GM12874 (cell line): ENCODE measurements at regions not wholly inside any gene's neighbourhood (a gene's known extent, or its start where the extent isn't known, plus 50 kb on each side); places are given as distances from the start of the nearest gene placed in this dataset.

Source experiments
- TF ChIP-seq, protein P1 (sequence below): IDR thresholded peaks from 2 replicates; pipeline ENCODE4 v1.5.1; 2011; ENCODE audit warnings: low read depth, mild to moderate bottlenecking, control low read depth, low read length, moderate library complexity; ENCODE audit not compliant: insufficient read depth

DNA sequence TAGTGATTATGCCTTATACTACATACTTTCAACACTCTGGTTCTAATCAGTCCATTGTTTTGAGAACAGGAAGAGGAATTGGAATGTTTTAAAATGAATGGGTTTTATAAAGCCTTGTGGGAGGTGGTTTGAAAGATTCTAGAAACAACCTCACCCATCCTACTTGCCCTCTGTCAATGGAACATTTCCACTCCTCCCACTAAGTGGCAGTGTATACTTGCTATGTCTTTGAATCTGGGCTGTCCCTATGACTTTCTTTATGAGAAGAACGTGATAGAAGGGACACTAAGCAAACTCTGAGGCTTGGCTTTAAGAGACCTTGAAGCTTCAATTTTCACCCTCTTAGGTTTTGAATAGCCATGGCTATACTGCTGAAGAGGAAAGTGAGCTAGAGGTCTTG lies 611.2 kb downstream of the PPP4R3C start:
- TF ChIP-seq, protein P1, sequence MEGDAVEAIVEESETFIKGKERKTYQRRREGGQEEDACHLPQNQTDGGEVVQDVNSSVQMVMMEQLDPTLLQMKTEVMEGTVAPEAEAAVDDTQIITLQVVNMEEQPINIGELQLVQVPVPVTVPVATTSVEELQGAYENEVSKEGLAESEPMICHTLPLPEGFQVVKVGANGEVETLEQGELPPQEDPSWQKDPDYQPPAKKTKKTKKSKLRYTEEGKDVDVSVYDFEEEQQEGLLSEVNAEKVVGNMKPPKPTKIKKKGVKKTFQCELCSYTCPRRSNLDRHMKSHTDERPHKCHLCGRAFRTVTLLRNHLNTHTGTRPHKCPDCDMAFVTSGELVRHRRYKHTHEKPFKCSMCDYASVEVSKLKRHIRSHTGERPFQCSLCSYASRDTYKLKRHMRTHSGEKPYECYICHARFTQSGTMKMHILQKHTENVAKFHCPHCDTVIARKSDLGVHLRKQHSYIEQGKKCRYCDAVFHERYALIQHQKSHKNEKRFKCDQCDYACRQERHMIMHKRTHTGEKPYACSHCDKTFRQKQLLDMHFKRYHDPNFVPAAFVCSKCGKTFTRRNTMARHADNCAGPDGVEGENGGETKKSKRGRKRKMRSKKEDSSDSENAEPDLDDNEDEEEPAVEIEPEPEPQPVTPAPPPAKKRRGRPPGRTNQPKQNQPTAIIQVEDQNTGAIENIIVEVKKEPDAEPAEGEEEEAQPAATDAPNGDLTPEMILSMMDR, result no peak

DNA sequence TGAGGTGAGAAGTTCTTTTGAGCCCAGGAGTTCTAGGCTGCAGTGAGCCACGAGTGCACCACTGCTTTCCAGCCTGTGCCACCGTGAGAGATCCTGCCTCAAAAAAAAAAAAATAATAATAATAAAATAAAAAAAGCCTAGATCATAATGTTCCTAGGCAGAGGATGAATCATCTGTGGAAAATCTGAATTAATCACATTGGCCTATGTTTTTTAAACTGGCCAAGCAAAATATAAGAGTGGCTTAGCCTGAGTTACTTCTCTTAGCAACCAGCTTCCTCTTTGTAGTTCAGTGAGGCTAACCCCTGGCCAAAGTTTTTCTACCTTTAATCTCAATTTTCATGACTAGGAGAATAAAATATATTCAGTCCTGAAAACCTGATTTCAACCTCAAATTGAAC lies 614.6 kb downstream of the PPP4R3C start:
- TF ChIP-seq, protein P1, result no peak

DNA sequence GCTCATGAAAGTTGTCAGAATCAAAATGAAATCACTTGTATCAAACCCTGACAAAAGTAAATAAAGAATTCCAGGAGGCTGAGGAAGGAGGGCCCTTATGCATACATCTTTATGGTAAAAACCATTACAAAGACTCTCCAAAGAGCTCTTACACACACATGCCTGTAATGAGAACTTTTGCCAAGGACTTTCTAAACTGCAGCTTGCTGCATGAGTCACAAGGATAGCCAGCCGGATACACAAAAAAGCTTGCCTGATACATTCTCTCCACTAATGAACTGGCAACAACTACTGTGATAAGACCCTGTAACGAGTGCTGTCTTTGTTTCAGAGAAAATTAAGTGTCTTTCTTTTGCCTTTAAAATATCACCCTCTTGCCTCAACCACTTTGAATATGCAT lies 618.1 kb downstream of the PPP4R3C start:
- TF ChIP-seq, protein P1, result no peak

DNA sequence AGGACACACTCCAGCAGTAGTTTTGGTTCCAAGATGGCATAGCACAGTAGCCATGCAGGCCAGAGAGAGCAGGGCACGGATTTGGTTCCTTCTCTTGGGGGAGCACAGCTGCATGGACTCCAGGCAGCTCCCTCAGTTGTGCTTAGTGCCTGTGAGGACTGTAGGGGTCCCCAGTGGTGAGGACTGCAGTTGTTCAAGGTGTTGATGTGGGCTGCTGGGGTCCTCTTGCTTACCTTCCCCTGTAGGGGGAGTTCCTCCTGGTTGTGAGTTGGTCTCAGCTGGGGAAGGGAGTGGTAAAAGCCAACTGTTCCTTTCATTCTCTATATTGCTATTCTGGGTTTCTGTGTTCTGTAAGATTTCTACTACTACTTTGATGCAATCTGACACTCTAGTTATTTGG lies 606.5 kb downstream of the MAGEB5 start:
- TF ChIP-seq, protein P1, result no peak

DNA sequence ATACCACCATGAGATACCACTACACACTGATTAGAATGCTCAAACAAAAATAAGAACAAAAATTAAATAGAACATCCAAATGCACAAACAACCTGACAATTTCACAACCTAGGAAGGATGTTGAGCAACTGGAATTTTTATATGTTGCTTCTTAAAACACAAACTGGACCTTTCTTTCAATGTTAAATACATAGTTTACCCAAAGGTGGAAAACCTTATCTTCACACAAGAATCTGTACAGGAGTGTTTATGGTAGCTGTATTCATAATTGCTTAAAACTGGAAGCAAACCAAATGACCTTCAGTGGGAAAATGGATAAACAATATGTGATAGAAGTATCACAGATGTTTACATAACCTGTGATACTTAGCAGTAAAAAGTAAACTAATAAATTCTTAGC lies 573.8 kb downstream of the MAGEB5 start:
- TF ChIP-seq, protein P1, result no peak

DNA sequence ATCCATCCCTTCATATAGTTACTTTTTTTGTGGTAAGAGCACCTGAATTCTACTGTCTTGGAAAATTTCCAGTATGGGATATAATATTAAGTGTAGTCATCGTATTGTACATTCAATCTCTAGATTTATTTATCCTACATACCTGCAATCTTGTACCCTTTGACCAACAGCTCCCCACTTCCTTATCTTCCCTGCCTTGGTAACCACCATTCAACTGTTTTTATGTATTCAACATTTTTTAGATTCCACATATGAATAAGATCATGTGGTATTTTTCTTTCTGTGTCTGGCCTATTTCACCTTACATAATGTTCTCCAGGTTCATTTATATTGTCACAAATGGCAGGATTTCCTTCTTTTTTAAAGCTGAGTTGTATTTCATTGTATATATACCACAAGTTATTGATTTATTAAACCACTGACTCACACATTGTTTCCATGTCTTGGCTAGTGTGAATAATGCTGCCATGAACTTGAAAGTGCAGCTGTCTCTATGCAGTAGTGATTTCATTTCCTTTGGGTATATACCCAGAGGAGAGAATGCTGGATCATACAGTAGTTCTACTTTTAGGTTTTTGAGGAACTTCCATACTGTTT lies 572.5 kb downstream of the MAGEB5 start:
- TF ChIP-seq, protein P1, result no peak

DNA sequence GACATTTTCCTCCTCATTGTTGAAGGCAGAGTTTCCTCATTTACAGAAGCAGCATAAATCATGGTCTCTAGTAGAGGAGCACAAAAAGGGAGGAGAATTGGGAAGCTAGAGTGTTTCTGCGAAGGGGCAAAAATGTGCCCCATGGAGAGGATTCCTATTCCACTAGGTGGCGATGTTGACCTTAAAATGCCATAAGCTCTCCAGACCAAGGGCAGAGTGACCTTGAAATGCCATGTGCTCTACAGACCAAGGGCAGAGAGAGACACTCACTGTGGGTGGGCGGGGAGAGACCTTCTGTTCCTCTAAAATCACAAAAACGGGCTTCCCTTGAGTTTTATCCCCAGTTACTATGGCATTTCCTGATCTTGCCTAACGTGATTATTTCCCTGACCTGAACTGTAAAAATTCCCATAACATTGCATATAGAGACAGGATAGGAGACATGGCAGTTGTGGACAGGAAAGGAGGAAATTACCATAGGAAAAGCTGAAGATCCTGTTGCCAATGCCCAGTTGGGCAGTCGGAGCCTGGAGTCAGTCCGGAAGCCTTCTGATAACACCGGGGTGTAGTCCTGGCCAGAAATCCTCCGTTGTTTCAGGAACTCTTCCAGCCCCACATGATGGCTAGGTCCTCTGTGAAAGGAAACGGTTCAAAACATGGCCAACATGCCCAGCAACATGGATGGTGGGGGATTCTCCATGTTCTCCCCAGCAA lies 567.7 kb downstream of the MAGEB5 start:
- TF ChIP-seq, protein P1, result peak; percentile 40
